ENCODE measurements at regions not wholly inside any gene's neighbourhood (a gene's known extent, or its start where the extent isn't known, plus 50 kb on each side); places are given as distances from the start of the nearest gene placed in this dataset.
"Not testable (repeated sequence)": the region's sequence is repeated elsewhere in the genome, so short reads cannot be mapped to it uniquely, and the experiment has no call there.

DNA sequence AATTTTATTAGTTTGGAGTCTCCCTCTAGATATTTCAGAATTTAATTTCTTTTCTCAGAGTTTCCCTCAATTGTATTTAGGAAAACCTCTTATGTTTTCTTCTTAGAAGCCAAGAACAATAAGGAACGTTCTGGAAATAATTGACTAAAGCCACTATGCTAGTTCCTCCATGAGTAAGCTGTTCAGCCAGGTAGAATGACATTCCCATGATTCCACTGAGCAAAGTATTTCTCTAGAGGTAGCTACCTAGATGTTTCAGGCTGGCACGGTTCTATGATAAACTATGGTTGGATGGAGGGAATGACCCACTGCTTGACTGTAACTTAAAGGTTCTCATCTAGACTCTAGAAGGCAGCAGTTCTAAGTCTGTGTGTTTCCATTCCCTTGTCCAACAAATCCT lies 62.4 kb downstream of the CLDN17 start:
- DNase-seq: no peak

DNA sequence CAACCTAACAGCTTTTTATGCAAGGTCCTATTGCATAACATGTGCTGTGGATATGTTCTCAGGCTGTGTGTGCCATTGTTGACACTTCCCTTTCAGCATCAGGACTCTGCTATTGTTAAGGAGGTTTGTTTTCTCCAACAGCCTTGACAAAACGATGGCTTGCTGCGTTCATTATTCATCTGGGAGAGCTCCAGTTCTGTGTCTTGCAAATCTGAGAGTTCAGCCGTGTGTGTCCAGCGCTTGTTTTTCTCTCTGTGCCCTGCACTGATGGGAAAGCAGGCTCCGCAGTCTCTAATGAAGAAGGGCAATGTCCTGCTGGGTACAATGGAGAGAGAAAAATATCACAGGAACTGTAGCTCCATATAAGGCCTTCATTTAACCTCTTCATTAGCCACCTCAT lies 63.7 kb downstream of the CLDN17 start:
- DNase-seq: peak in 1 of 56 donors; percentile 3

DNA sequence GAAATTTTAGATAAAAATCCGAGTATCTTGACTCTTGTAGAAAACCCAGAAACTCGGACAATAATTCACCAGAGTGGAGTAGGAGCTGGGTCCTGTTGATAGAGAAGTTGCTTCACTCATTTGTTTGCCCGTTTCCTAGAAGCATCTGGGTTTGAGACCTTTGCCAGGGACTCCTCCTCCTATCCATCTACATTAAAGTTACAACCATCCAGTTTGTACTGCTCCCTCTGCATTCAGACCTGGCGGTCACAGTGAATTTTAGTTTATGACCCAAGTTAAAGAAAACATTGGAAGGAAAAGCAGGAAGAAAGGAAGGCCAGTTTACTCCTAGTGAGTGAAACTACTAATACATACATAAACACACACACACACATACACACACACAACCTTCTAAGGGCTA lies 64.6 kb downstream of the CLDN17 start:
- DNase-seq: no peak

DNA sequence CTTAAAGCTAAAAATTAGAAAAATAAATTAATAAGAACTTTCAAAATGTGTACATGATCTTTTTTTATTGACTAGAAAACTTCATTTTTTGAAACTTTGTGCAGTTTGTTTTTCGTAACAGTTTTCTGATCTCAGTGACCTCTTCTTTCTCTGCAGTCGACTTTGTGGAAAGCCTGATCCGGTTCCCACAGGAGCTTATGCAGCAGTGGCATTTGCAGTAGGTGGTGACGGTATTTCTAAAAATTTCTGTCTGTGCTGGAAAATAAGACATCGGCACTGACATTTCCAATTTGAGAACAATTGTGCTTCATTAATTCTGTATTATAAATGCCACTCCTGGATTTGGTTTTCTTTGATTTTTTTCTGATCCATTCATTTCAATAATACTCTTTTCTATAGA lies 68.8 kb downstream of the CLDN17 start:
- peak in 2 of 56 donors; percentile 7 to 10 for DNase-seq

DNA sequence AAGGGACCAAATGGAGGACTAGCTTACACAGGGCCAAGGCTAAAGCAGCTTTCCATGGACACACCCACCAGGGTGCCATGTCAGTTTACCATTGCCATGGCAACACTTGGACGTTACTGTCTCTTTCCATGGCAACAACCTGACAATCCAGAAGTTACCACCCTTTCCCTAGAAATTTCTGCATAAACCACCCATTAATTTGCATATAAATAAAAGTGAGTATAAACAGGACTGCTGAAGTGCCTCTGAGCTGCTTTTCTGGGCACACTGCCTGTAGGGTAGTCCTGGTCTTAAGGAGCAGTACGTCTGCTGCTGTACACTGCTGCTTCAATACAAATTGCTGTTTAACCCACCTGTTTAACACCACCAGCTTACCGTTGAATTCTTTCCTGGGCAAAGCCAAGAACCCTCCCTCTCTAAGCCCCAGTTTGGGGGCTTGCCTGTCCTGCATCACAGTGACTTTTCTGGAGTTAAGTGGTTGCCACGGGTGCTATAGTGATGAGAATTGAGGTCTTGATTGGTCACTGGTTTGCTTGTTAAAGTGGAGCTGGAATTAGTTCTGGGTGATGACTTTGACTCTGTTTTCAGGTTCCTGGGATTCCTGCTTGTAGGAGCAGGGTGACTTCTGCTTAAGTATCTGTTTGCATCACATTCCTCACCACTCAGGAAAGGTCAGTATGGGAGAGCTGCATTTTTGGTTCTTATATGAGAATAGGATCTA lies 83.2 kb downstream of the CLDN17 start:
- no peak for DNase-seq

DNA sequence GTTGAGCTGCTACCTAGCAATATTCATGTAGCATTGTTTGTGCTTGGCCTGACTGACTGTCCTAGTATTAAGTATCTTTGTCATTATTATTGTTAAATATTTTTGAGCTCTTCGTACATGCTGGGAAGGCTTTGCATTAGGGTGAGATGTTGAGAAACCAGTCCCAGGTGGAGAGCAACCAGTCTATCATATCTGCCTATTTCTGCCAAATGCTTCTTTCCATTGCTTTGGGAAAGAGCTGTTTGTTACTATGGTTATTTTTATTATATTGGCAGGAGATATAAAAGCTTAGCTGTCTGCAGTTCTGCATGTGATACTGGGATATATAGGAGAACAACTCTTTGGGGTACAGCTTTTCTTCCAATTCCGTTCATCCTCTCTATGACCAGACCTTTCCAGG lies 85.1 kb downstream of the CLDN17 start:
- DNase-seq: no peak

GRCh38 chr21:30072496-30072895 lies 94.1 kb downstream of the CLDN17 start:
- no peak for DNase-seq

- DNase-seq: no peak
Measured at GRCh38 chr21:30058928-30059327, 107.7 kb downstream of the CLDN17 start.

GRCh38 chr21:30057108-30057507 lies 109.5 kb downstream of the CLDN17 start:
- no peak for DNase-seq

DNA sequence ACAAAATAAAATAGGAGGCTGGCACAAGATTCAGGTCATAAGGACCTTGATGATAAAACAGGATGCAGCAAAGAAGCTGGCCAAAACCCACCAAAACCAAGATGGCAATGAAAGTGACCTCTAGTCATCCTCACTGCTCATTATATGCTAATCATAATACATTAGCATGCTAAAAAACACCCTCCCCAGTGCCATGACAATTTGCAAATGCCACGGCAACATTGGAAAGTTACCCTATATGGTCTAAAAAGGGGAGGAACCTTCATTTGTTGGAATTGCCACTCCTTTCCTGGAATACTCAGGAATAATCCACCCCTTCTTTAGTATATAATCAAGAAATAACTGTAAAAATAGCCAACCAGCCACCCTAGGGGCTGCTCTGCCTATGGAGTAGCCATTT lies 108.8 kb upstream of the GRIK1 start:
- DNase-seq: no peak

DNA sequence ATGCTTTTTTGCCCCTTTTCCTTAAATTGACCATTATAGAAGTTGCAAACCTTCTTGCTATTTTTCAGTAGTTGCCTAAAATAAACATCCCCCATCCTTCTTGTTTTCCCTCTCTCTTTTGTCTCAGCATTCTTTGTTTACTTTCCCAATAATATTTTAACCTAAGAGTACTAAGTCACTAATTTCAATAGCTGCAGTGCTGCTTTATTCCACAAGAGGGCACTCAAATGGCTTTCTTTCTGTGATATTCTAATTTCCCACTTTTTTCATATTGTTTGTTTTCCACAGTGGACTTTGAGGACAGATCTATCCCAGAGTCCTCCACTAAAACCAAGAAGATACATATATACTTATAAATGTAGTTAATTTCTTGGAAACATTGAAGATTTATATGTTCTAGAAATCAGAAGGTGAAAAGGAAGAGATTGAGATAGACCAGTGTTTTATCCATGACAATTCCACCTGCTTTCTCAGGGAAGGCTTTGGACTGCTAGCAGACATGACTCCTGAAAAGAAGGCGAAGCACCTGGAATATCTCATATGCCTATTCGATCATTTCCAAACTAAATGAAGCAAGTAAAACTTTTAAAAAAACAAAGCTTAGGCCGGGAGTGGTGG lies 104.8 kb upstream of the GRIK1 start:
- no peak for DNase-seq

DNA sequence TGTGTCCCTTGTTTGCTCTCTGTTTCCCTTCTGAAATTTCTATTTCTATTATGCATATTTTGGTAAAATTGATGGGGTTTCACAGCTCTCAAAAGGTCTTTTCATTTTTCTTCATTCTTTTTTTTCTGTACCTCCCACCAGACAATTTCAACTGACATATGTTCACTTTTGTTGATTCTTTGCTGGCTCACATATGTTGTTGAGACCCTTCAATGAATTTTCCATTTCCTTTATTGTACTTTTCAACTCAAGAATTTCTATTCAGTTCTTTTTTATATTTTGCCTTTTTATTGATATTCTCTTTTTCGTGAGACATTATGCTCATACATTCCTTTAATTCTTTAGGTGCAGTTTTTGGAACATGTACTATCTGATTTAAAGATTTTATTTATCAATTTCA lies 102.6 kb upstream of the GRIK1 start:
- DNase-seq: no peak

- no peak for DNase-seq
Measured at GRCh38 chr21:30033441-30033840, 93.6 kb upstream of the GRIK1 start.

- no peak for DNase-seq
Measured at GRCh38 chr21:30030416-30030815, 90.6 kb upstream of the GRIK1 start.

DNA sequence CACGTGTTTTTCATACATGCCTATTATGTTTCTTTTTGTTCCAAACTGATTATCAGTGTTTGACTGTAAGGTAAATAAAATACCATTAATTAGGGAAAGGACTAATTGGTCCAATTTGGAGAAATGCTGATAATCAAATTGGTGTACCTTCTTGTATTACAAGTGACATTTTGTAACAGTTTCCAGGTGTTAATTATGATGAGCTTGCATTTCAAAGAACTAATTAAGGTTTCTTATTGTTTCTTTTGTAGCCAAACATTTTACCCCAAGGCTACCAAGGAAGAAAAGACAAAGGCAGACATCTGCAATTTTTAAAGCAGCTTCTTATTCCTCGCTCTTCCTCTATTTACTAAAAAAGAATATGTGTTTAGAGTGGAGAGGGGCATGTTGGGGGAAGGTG lies 88.7 kb upstream of the GRIK1 start:
- DNase-seq: no peak

DNA sequence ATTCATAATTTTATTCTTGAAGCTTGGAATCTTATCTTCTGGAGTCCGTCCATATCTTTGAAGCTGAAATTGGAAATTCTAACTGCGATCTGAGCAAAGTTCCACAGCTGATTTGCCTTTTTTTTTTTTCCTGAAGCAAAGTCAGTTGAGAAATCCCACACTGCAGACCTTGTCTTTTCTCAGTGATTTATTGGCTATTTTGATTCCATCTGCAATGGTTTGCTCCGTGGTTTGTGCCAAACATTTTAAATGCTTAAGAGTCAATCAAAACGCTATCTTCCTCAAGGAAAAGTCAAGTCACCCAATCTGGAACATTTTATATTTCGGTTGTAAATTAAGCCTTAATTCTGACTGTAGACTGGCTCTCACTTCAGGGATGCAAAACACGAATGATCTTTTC lies 88.2 kb upstream of the GRIK1 start:
- no peak for DNase-seq

DNA sequence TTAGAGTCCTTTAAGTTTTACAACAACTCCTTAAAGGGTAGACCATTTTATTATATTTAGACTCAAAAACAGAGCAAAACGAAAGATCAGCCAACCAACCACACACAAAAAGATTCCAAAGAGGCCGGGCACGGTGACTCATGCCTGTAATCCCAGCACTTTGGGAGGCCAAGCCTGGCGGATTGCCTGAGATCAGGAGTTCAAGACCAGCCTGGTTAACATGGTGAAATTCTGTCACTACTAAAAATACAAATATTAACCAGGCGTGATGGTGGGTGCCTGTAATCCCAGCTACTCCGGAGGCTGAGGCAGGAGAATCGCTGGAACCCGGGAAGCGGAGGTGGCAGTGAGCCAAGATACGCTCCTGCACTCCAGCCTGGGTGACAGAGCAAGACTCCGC lies 83.3 kb upstream of the GRIK1 start:
- not testable (repeated sequence) for DNase-seq

GRCh38 chr21:30014886-30015285 lies 75.1 kb upstream of the GRIK1 start:
- no peak for DNase-seq

DNA sequence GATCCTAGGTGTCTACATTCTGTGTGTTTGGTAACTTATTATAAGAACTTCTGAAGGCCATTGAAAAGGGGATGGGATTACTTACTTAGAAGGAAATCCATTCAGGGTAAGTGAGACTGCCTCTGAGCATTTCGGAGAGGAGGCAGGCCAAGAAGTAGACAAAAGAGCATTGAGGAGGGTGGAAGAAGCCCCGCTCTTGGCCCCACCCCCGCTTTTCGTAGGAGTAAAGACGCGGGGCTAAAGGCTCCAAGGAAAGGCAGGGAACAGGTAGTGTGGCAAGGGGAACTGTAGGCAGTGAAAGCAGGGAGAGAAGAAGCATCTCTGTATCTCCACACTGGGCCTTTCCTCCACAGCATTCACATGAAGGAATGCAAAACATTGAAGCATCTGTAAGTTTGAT lies 51.8 kb upstream of the GRIK1 start:
- DNase-seq: no peak

DNA sequence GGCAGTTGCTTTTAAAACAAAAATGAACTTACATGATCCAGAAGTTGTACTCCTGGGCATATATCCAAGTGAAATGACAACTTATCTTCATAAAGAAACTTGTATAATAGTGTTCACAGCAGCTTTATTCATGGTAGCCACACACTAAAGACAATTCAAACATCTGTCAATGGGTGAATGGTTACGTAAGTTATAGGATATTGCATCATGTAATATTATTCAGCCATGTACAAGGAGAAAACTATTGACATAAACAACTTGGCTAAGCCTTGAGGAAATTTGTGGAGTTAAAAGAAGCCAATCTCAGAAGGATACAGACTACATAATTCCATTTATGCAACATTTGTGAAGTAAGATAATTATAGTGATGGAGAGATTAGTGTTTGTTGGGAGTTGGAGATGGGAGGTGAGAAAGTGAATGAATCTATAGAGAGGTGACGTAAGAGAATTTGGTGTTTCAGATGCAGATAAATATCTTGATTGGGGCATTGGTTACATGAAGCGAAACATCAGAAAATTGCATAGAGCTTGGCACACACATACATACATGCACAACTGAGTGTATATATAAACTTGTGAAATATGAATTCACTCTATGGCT lies 49.9 kb upstream of the GRIK1 start:
- DNase-seq: no peak
